Tibial artery (tissue), 4 donors: ENCODE measurements at regions not wholly inside any gene's neighbourhood (a gene's known extent, or its start where the extent isn't known, plus 50 kb on each side); places are given as distances from the start of the nearest gene placed in this dataset.

Source experiments
- DNase-seq, 2 donors: peaks; one replicate each; pipeline ENCODE4 v3.0.0-alpha.2; 2019
- H3K27ac ChIP-seq, 2 donors: fragments of 200-600 bp; sonication (generic) in 1 of 2; 1 replicate in 1 of 2; 2 replicates in 1 of 2; pipeline ENCODE4 v1.5.1; 2018 to 2019; ENCODE audit warnings: mild to moderate bottlenecking in 1 of 2
- H3K27me3 ChIP-seq, 2 donors: fragments of 200-600 bp; sonication (generic) in 1 of 2; one replicate each; pipeline versions ENCODE4 v1.5.1 to v1.6.0; 2016 to 2019
- H3K36me3 ChIP-seq, 3 donors: fragments of 200-600 bp; sonication (generic) in 2 of 3; one replicate each; pipeline ENCODE4 v1.5.1; 2016 to 2019; ENCODE audit warnings: mild to moderate bottlenecking in 2 of 3
- H3K4me1 ChIP-seq, 4 donors: fragments of 200-600 bp; sonication (generic) in 2 of 4; 1 replicate in 3 of 4; 2 replicates in 1 of 4; pipeline ENCODE4 v1.5.1; 2016 to 2019
- H3K4me3 ChIP-seq, 2 donors: fragments of 200-600 bp; sonication (generic) in 1 of 2; 1 replicate in 1 of 2; 2 replicates in 1 of 2; pipeline ENCODE4 v1.5.1; 2018 to 2019; ENCODE audit warnings: mild to moderate bottlenecking in 2 of 2
- H3K9me3 ChIP-seq, 3 donors: fragments of 200-600 bp; sonication (generic) in 1 of 3; one replicate each; pipeline ENCODE4 v1.5.1; 2016 to 2019
- intact Hi-C: fragments of 100-400 bp; cut with DNase I; formaldehyde crosslinking; loops from one replicate; pipeline ENCODE4 v1.15.0; 2023; ENCODE audit warnings: low total_unique reads
- TF ChIP-seq, protein P1 (sequence below), 2 experiments: fragments of 200-600 bp in 1 of 2; fragments of 450-650 bp in 1 of 2; IDR thresholded peaks; one replicate each; pipeline ENCODE4 v1.5.1; 2017 to 2019; ENCODE audit warnings: antibody characterized with exemption in 2 of 2, mild to moderate bottlenecking in 1 of 2, moderate library complexity in 1 of 2

DNA sequence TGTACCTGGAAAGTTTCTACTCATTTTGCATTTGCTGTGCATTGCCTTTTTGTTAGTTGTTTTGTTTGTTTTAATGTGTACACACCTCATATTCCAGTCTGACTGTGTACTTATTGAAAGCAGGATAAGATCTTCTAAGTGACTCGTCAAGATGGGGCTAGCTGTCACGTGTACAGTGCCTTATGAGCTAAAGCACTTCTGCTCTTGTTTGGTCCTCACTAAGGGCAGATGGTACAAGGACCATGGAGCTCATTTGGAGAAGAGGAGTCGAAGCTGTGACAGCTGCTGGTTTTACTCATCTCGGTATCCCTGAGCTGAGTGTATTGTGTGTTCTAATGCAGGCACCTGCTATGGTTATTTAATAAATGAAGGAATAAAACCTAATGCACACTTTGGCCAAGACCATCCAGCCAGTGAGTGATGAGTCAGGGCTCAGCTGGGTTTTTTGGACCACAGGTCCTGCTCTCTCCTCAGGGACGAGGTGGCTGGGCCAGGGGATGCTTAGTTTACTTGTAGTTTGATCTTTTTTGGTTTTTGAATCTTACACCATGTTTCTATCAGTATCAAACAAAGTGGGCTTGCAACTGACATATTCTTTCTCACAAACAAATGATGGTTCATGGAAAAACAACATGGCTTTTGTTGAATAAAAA lies 152.5 kb upstream of the APCDD1 start:
- H3K27ac ChIP-seq: no peak overlapping the region
- no peaks in the 10 kb centered on the region for H3K4me1 ChIP-seq
- no peak for DNase-seq
- no peaks in the 10 kb centered on the region for H3K36me3 ChIP-seq
- H3K27me3 ChIP-seq: no peaks in the 10 kb centered on the region
- TF ChIP-seq, protein P1, sequence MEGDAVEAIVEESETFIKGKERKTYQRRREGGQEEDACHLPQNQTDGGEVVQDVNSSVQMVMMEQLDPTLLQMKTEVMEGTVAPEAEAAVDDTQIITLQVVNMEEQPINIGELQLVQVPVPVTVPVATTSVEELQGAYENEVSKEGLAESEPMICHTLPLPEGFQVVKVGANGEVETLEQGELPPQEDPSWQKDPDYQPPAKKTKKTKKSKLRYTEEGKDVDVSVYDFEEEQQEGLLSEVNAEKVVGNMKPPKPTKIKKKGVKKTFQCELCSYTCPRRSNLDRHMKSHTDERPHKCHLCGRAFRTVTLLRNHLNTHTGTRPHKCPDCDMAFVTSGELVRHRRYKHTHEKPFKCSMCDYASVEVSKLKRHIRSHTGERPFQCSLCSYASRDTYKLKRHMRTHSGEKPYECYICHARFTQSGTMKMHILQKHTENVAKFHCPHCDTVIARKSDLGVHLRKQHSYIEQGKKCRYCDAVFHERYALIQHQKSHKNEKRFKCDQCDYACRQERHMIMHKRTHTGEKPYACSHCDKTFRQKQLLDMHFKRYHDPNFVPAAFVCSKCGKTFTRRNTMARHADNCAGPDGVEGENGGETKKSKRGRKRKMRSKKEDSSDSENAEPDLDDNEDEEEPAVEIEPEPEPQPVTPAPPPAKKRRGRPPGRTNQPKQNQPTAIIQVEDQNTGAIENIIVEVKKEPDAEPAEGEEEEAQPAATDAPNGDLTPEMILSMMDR (IDR thresholded peaks at IDR 0.05): no peak
- intact Hi-C loops: no loop called here
- H3K4me3 ChIP-seq: no peak overlapping the region
- no peaks in the 10 kb centered on the region for H3K9me3 ChIP-seq

DNA sequence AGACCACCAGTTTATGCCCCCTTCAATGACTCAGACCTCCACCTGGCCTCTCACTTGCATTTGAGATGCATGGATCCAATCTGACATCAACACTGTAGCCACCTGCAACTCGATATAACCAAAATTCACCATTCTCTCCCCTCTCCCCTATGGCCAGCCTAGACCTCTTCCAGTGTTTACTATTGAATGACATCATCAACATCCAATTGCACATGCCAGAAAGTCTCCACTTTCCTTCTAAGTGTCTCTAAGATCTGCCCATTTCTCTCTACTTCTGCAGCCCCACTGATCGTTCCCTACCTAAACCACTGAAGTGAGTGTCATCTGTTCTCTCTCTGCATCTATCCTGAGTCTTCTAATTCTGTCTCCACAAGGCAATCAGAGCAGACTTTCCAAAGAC lies 151.3 kb upstream of the APCDD1 start:
- Histone ChIP-seq H3K27me3 (no peaks in the 10 kb centered on the region), H3K4me1 (no peaks in the 10 kb centered on the region), H3K36me3 (no peaks in the 10 kb centered on the region), H3K4me3 (no peak overlapping the region), H3K27ac (no peak overlapping the region), H3K9me3 (no peaks in the 10 kb centered on the region)
- DNase-seq: no peak
- TF ChIP-seq, protein P1 (IDR thresholded peaks at IDR 0.05): no peak
- intact Hi-C loops: no loop called here

DNA sequence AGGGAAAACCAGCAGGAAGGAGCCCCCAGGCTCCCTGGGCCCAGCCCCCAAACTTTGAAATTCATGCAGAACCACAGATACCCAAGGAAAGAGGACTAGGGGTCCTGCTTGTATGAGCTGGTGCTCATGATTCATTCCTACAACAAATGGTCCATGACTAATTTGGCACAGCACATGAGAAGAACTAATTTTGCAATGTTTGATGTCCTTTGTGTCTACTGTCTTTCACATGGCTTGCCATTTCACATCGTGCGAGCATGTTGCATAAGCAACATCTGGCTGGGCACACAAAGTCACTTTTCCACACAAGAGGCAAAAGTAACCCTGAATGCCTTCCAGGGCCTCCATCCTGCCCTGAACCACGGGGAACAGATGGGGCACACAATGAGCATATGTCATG lies 149.6 kb upstream of the APCDD1 start:
- intact Hi-C loops: no loop called here
- Histone ChIP-seq H3K27ac (no peak overlapping the region), H3K27me3 (no peaks in the 10 kb centered on the region), H3K9me3 (no peaks in the 10 kb centered on the region), H3K4me1 (no peaks in the 10 kb centered on the region), H3K4me3 (no peak overlapping the region), H3K36me3 (no peaks in the 10 kb centered on the region)
- TF ChIP-seq, protein P1 (IDR thresholded peaks at IDR 0.05): no peak
- DNase-seq: peak in 1 of 2 donors; percentile 72

DNA sequence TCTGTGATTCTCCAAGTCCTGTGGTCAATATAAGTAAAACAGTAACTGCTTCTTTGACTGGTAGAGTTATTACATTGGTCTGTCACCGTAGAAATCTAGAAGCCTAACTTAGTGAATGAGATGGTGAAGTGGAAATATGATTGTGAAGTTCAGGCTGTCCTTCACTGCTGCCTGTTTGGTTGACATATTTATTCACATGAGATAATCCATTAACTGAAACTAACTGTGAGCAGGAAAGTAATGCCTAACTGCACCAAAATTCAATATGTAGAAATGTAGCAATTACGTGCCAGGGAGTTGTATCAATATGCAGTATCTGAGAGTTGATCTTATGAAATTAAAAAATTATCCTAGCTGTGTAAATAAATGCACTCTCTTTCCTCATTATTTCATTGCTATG lies 147.7 kb upstream of the APCDD1 start:
- no peak overlapping the region for H3K4me3 ChIP-seq
- TF ChIP-seq, protein P1 (IDR thresholded peaks at IDR 0.05): no peak
- H3K4me1 ChIP-seq: no peaks in the 10 kb centered on the region
- H3K27ac ChIP-seq: no peak overlapping the region
- no peaks in the 10 kb centered on the region for H3K36me3 ChIP-seq
- H3K27me3 ChIP-seq: no peaks in the 10 kb centered on the region
- no peaks in the 10 kb centered on the region for H3K9me3 ChIP-seq
- intact Hi-C loops: no loop called here
- no peak for DNase-seq

DNA sequence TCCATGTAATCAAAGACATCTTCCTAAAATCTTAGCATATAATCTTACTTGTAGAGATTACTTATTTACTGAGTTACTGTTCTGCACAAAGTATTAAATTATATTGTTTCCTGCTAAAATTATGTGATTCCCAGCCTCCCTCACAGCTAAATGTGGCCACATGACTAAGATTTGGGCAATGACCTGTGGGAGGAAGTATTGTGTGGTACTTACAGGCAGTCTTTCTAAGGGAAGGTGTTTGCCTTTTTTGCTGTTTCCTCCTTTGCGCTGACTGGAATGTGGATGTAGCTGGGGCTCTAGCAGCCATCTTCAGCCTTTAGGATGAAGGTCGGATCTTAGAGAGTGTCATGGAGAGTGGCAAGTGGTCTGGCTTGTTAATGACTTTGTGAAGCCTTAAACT lies 146.3 kb upstream of the APCDD1 start:
- Histone ChIP-seq H3K9me3 (no peaks in the 10 kb centered on the region), H3K27ac (no peak overlapping the region), H3K4me1 (no peaks in the 10 kb centered on the region), H3K36me3 (no peaks in the 10 kb centered on the region), H3K4me3 (no peak overlapping the region), H3K27me3 (no peaks in the 10 kb centered on the region)
- intact Hi-C loops: no loop called here
- DNase-seq: no peak
- TF ChIP-seq, protein P1 (IDR thresholded peaks at IDR 0.05): no peak

DNA sequence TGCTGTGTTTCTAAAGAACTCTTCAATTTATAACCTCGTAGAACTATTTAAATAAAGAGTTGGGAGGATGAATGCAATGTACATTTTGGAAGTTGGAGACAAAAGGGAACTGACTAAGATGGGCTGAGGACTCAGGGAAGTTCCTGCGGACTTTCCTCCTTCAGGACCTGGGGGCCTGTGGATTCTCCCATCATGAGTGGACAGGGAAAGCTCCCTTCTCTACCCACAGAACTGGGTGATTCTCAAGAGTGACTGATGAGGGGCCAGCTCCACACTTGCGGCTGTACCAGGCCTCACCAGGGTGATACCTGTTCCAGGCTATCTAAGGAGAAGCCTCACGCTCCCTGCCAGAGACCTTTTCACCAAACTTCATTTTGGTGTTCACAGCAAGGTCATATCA lies 143.8 kb upstream of the APCDD1 start:
- DNase-seq: no peak
- intact Hi-C loops: no loop called here
- Histone ChIP-seq H3K4me3 (no peak overlapping the region), H3K4me1 (no peaks in the 10 kb centered on the region), H3K9me3 (no peaks in the 10 kb centered on the region), H3K27me3 (no peaks in the 10 kb centered on the region), H3K27ac (no peak overlapping the region), H3K36me3 (no peaks in the 10 kb centered on the region)
- TF ChIP-seq, protein P1 (IDR thresholded peaks at IDR 0.05): no peak
